ENCODE measurements at regions not wholly inside any gene's neighbourhood (a gene's known extent, or its start where the extent isn't known, plus 50 kb on each side); places are given as distances from the start of the nearest gene placed in this dataset.

DNA sequence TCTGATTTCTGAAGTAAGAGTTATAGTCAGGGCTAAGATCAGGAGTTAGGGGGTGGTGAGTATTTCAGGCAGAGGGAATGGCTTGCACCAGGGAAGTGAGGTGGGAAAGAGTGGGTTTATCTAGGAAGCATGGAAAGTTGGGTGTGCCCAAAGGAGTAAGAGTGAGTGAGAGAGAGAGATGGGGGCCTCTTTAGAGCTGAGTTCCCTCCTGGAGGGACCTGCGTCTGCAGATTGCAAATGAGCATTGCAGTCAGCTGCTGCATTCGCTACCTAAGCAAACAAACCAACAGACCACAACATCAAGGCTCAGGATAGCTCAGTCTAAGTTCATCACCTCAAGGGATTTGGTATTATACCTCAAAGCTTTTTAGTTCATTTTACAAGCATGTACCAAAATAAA, 405.8 kb downstream of the FGF9 start:
- no peak overlapping the region for H3K27ac ChIP-seq
- no peaks in the 10 kb centered on the region for H3K27me3 ChIP-seq
- TF ChIP-seq, protein P1, sequence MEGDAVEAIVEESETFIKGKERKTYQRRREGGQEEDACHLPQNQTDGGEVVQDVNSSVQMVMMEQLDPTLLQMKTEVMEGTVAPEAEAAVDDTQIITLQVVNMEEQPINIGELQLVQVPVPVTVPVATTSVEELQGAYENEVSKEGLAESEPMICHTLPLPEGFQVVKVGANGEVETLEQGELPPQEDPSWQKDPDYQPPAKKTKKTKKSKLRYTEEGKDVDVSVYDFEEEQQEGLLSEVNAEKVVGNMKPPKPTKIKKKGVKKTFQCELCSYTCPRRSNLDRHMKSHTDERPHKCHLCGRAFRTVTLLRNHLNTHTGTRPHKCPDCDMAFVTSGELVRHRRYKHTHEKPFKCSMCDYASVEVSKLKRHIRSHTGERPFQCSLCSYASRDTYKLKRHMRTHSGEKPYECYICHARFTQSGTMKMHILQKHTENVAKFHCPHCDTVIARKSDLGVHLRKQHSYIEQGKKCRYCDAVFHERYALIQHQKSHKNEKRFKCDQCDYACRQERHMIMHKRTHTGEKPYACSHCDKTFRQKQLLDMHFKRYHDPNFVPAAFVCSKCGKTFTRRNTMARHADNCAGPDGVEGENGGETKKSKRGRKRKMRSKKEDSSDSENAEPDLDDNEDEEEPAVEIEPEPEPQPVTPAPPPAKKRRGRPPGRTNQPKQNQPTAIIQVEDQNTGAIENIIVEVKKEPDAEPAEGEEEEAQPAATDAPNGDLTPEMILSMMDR (IDR thresholded peaks at IDR 0.05), result no peak
- no peaks in the 10 kb centered on the region for H3K9me3 ChIP-seq
- no peaks in the 10 kb centered on the region for H3K36me3 ChIP-seq
- H3K4me1 ChIP-seq, result no peaks in the 10 kb centered on the region
- DNase-seq (ENCODE audit: low spot score), result no peak
- no peak overlapping the region for H3K4me3 ChIP-seq

GRCh38 chr13:22077205-22077683, 406.4 kb downstream of the FGF9 start:
- DNase-seq (ENCODE audit: low spot score), result no peak
- TF ChIP-seq, protein P1 (IDR thresholded peaks at IDR 0.05), result no peak

GRCh38 chr13:22077764-22078163, 406.9 kb downstream of the FGF9 start:
- no peak for DNase-seq (ENCODE audit: low spot score)
- no peak overlapping the region for H3K4me3 ChIP-seq
- H3K4me1 ChIP-seq, result no peaks in the 10 kb centered on the region
- H3K9me3 ChIP-seq, result no peaks in the 10 kb centered on the region
- H3K36me3 ChIP-seq, result no peaks in the 10 kb centered on the region
- H3K27me3 ChIP-seq, result no peaks in the 10 kb centered on the region
- TF ChIP-seq, protein P1 (IDR thresholded peaks at IDR 0.05), result no peak
- no peak overlapping the region for H3K27ac ChIP-seq

More at GRCh38 chr13:22077205-22077683, 406.4 kb downstream of the FGF9 start:
- no peak overlapping the region for H3K27ac ChIP-seq
- H3K9me3 ChIP-seq, result no peaks in the 10 kb centered on the region
- H3K36me3 ChIP-seq, result no peaks in the 10 kb centered on the region
- H3K27me3 ChIP-seq, result no peaks in the 10 kb centered on the region
- H3K4me1 ChIP-seq, result no peaks in the 10 kb centered on the region
- no peak overlapping the region for H3K4me3 ChIP-seq

- Histone ChIP-seq H3K27me3 (no peaks in the 10 kb centered on the region), H3K36me3 (no peaks in the 10 kb centered on the region), H3K27ac (no peak overlapping the region), H3K9me3 (no peaks in the 10 kb centered on the region), H3K4me1 (no peaks in the 10 kb centered on the region), H3K4me3 (no peak overlapping the region)
- DNase-seq (ENCODE audit: low spot score), result no peak
- TF ChIP-seq, protein P1 (IDR thresholded peaks at IDR 0.05), result no peak
Measured at GRCh38 chr13:22079961-22080360, 409.1 kb downstream of the FGF9 start.

GRCh38 chr13:22080832-22081231, 410.0 kb downstream of the FGF9 start:
- no peak for DNase-seq (ENCODE audit: low spot score)
- TF ChIP-seq, protein P1 (IDR thresholded peaks at IDR 0.05), result no peak
- Histone ChIP-seq H3K4me1 (no peaks in the 10 kb centered on the region), H3K36me3 (no peaks in the 10 kb centered on the region), H3K9me3 (no peaks in the 10 kb centered on the region), H3K4me3 (no peak overlapping the region), H3K27ac (no peak overlapping the region), H3K27me3 (no peaks in the 10 kb centered on the region)

GRCh38 chr13:22081430-22081829, 410.6 kb downstream of the FGF9 start:
- Histone ChIP-seq H3K27ac (no peak overlapping the region), H3K27me3 (no peaks in the 10 kb centered on the region), H3K9me3 (no peaks in the 10 kb centered on the region), H3K36me3 (no peaks in the 10 kb centered on the region), H3K4me1 (no peaks in the 10 kb centered on the region), H3K4me3 (no peak overlapping the region)
- no peak for DNase-seq (ENCODE audit: low spot score)
- TF ChIP-seq, protein P1 (IDR thresholded peaks at IDR 0.05), result no peak

All from right atrium auricular region (tissue), 2 donors.